ENCODE measurements at regions not wholly inside any gene's neighbourhood (a gene's known extent, or its start where the extent isn't known, plus 50 kb on each side); places are given as distances from the start of the nearest gene placed in this dataset.

DNA sequence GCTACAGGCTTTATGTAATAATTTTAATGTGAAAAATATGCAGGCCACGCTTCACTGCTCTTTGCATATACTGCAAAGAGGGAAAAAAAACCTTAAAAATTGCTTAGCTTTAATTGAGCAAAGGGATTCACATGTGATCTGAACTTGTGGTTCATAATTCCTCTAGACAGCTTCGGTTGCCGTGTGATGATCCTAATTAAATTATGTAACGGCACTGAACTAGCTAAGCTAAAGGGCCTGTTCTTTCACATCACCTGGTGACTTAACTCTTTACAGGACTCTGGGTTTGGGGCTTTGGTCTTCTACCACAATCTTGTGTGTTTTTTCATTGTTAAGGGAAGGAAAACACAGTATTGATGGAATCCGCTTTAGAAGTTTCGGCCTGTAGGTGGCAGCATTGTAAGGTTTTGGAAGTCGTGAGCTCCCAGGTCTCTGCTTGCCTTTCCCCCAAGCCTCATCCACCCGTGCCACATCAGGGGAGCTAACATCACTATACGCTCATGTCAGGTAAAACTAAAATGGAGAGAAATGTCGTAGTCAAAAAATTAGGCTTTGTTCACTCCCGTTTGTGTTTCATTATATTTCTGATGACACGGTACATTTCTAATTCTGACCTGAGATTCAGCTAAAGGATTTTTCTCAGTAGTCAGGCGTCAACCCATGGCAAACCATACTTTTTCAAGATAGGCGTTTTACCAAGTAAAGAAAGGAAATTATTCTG lies 205.6 kb upstream of the DPH6 start:
- no peak overlapping the region for H3K4me3 ChIP-seq (ENCODE audit: low read length)
- TF ChIP-seq, protein P1, sequence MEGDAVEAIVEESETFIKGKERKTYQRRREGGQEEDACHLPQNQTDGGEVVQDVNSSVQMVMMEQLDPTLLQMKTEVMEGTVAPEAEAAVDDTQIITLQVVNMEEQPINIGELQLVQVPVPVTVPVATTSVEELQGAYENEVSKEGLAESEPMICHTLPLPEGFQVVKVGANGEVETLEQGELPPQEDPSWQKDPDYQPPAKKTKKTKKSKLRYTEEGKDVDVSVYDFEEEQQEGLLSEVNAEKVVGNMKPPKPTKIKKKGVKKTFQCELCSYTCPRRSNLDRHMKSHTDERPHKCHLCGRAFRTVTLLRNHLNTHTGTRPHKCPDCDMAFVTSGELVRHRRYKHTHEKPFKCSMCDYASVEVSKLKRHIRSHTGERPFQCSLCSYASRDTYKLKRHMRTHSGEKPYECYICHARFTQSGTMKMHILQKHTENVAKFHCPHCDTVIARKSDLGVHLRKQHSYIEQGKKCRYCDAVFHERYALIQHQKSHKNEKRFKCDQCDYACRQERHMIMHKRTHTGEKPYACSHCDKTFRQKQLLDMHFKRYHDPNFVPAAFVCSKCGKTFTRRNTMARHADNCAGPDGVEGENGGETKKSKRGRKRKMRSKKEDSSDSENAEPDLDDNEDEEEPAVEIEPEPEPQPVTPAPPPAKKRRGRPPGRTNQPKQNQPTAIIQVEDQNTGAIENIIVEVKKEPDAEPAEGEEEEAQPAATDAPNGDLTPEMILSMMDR (conservative IDR thresholded peaks at IDR 0.05; ENCODE audit: low read length), result peak; percentile 80
- DNase-seq (ENCODE audit: low read depth), result peak; percentile 71

DNA sequence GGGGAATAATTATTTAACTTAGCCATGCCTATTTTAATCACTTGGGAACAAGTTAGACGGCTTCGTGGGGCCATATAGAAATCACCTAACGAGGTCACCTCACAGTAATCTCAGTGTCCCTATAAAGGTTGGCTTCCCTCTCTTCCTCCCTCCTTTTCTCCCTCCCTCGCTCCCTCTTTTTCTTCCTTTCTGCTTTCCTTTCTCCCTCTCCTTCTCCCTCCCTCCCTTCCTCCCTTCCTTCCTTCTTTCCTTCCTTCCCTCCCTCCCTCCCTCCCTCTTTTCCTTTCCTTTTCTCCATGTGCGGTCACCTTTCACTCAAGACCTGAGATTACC lies 206.1 kb upstream of the DPH6 start:
- no peak overlapping the region for H3K4me3 ChIP-seq (ENCODE audit: low read length)
- no peak for DNase-seq (ENCODE audit: low read depth)
- TF ChIP-seq, protein P1 (conservative IDR thresholded peaks at IDR 0.05; ENCODE audit: low read length), result no peak

DNA sequence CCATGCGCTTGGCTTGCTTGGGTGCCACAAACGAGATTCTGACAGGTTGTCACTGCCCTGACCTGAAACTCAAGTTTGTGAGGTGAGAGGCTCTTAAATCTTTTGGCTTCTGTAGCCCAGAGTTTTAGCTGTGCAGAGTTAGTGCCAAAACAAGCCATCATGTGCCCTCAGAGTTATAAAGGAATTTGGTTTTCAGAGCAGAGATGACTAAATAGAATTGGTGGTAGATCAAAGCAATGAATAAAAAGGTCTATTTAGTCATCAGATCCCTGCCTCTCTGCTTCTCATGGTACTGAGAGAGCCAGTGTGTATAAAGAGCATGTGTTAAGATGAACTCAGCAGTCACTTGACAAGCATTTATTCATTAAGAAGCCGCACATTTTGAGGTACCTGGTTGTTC lies 207.5 kb upstream of the DPH6 start:
- H3K4me3 ChIP-seq (ENCODE audit: low read length), result no peak overlapping the region
- peak; percentile 50 for DNase-seq (ENCODE audit: low read depth)
- TF ChIP-seq, protein P1 (conservative IDR thresholded peaks at IDR 0.05; ENCODE audit: low read length), result no peak

DNA sequence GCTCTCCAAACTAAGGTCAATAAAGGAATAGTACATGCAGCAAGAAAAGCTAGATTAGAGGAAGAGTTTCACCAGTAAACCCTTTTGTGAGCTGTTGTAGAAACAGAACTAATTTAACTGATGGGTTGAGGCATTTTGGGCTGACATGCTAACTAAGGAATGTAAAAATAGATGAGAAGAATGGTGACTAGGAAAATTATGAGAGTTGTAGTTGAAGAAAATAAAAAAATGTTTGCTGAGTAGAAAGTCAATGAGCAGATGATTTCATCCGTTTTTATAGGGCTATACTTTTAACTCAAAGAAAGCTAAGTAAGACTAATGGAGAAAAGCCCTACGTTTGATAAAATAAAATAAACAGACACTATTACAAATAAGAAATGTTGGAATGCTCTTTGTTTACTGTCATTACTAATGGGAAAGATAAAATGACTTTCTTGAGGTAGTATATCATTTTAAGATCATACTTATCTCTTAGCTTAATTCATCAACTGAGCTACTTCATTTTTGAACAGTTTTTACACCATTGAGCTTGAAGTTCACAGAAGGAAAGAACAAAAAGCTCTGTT lies 209.4 kb upstream of the DPH6 start:
- H3K4me3 ChIP-seq (ENCODE audit: low read length), result no peak overlapping the region
- TF ChIP-seq, protein P1 (conservative IDR thresholded peaks at IDR 0.05; ENCODE audit: low read length), result no peak
- DNase-seq (ENCODE audit: low read depth), result peak; percentile 8

DNA sequence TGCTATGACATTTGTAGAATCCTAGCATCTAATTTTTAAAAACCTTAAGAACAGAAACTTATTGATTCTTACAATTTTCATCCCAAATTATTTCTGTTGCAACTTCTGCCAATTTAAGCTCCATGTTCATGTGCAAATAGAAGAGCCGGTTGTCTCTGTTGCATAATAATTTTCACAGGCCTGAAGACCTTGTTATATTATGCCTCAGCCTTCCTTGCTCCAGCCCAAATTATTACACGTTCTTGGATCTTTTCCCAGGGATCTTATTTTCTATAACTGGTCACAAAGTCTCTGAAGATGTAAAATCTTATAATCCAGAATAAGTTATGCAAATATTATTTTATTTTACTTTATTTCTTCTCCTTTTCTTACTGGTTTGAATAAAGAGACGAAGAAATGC lies 210.7 kb upstream of the DPH6 start:
- DNase-seq (ENCODE audit: low read depth), result peak; percentile 11
- H3K4me3 ChIP-seq (ENCODE audit: low read length), result no peak overlapping the region
- TF ChIP-seq, protein P1 (conservative IDR thresholded peaks at IDR 0.05; ENCODE audit: low read length), result no peak

DNA sequence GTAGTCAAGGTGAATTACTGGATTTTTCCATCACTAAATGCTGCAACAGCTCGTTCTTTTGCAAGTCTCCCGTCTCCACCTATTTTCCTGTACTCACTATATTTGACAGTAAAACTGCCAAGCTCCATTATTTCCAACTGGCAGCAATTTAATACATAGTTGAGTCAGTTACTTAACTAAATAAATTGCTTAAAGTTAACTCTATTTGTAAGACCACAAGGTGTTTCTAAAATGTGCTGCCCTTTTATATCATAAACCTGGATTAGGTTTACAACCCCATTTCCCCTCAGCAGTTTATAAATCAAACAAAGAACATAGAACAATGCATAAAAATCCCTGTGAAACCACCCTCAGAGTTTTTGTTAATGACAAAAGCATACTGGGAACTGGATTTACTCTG lies 211.4 kb upstream of the DPH6 start:
- H3K4me3 ChIP-seq (ENCODE audit: low read length), result no peak overlapping the region
- TF ChIP-seq, protein P1 (conservative IDR thresholded peaks at IDR 0.05; ENCODE audit: low read length), result no peak
- DNase-seq (ENCODE audit: low read depth), result no peak

DNA sequence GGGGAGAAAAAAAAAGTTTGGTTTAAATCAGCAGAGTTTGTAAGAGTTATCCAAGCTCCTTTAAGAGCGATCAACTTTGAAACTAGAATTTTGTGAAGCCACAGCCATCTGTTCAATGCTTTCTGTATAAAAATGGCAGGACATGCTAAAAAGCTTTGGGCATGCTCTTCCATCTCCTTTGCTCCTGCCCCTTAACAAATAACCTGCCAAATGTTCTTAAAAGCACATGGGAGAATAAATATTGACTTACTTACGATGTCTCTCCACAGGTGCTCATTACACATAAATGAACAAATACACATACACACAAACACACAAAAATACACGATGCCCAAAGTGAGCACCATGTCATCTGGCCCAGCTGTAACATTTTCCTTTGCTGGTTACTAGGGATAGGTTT lies 211.8 kb upstream of the DPH6 start:
- TF ChIP-seq, protein P1 (conservative IDR thresholded peaks at IDR 0.05; ENCODE audit: low read length), result no peak
- H3K4me3 ChIP-seq (ENCODE audit: low read length), result no peak overlapping the region
- no peak for DNase-seq (ENCODE audit: low read depth)

All from AG10803 (cell line).